ENCODE measurements at regions not wholly inside any gene's neighbourhood (a gene's known extent, or its start where the extent isn't known, plus 50 kb on each side); places are given as distances from the start of the nearest gene placed in this dataset.

GRCh38 chr1:14521622-14522021 lies 76.9 kb upstream of the KAZN start:
- Mint-ChIP-seq H3K27ac (no peak overlapping the region), H3K9me3 (no peaks in the 10 kb centered on the region), H3K4me3 (no peak overlapping the region), H3K36me3 (no peaks in the 10 kb centered on the region), H3K4me1 (no peaks in the 10 kb centered on the region), H3K27me3 (ENCODE audit: low read depth in 3 of 3) (peaks cover 5 to 12% (median 8%) of the 10 kb centered on the region in 3 donors)
- intact Hi-C loops (cut with micrococcal nuclease) = no loop called here
- no peaks in the 10 kb centered on the region for H3K36me3 ChIP-seq (replicated peaks in 1 of 2; ENCODE audit: control insufficient read depth in 1 of 2, insufficient read depth in 2 of 2, low read length in 2 of 2)
- no peak for DNase-seq
- no peaks in the 10 kb centered on the region for H3K27me3 ChIP-seq (ENCODE audit: control insufficient read depth in 2 of 2, insufficient read depth in 2 of 2, low read length in 2 of 2)
- TF ChIP-seq CTCF (IDR thresholded peaks at IDR 0.05) = no peak
- no peaks in the 10 kb centered on the region for H4K20me1 ChIP-seq (ENCODE audit: insufficient read depth, low read length)
- H3K4me1 ChIP-seq (ENCODE audit: control insufficient read depth in 1 of 2, insufficient read depth in 2 of 2, low read length in 2 of 2) = no peaks in the 10 kb centered on the region
- H3K79me2 ChIP-seq (ENCODE audit: insufficient read depth, low read length) = no peaks in the 10 kb centered on the region
- H3K4me2 ChIP-seq (replicated peaks; ENCODE audit: extremely low read depth, low read length, poor library complexity, severe bottlenecking) = no peak overlapping the region
- H3K9ac ChIP-seq (ENCODE audit: insufficient read depth, low read length, poor library complexity, severe bottlenecking) = no peak overlapping the region
- no peak overlapping the region for H3K27ac ChIP-seq (ENCODE audit: low read depth in 1 of 2, low read length in 2 of 2)
- H3K9me3 ChIP-seq (replicated peaks in 1 of 2; ENCODE audit: control insufficient read depth in 1 of 2, insufficient read depth in 1 of 2, low read length in 2 of 2) = no peaks in the 10 kb centered on the region
- H3K4me3 ChIP-seq (replicated peaks in 1 of 3; ENCODE audit: low read depth in 2 of 3, low read length in 3 of 3) = no peak overlapping the region
- no peak overlapping the region for H2AFZ ChIP-seq (ENCODE audit: insufficient read depth, low read depth, low read length, poor library complexity, severe bottlenecking)
- 65% methylated on average over 4 of the region's 6 CpGs for WGBS (ENCODE audit: insufficient coverage)

GRCh38 chr1:14522077-14522925 lies 76.2 kb upstream of the KAZN start:
- H3K9me3 Mint-ChIP-seq = no peaks in the 10 kb centered on the region
- no peak overlapping the region for H3K27ac Mint-ChIP-seq
- no peak overlapping the region for H2AFZ ChIP-seq (ENCODE audit: insufficient read depth, low read depth, low read length, poor library complexity, severe bottlenecking)
- intact Hi-C loops (cut with micrococcal nuclease) = no loop called here
- no peaks in the 10 kb centered on the region for H3K36me3 ChIP-seq (replicated peaks in 1 of 2; ENCODE audit: control insufficient read depth in 1 of 2, insufficient read depth in 2 of 2, low read length in 2 of 2)
- H3K27me3 Mint-ChIP-seq (ENCODE audit: low read depth in 3 of 3) = peaks cover 5 to 14% (median 9%) of the 10 kb centered on the region in 3 donors
- H3K4me3 Mint-ChIP-seq = no peak overlapping the region
- H3K4me1 ChIP-seq (ENCODE audit: control insufficient read depth in 1 of 2, insufficient read depth in 2 of 2, low read length in 2 of 2) = no peaks in the 10 kb centered on the region
- TF ChIP-seq CTCF (IDR thresholded peaks at IDR 0.05) = no peak
- no peaks in the 10 kb centered on the region for H3K9me3 ChIP-seq (replicated peaks in 1 of 2; ENCODE audit: control insufficient read depth in 1 of 2, insufficient read depth in 1 of 2, low read length in 2 of 2)
- no peaks in the 10 kb centered on the region for H3K27me3 ChIP-seq (ENCODE audit: control insufficient read depth in 2 of 2, insufficient read depth in 2 of 2, low read length in 2 of 2)
- no peaks in the 10 kb centered on the region for H3K79me2 ChIP-seq (ENCODE audit: insufficient read depth, low read length)
- H3K9ac ChIP-seq (ENCODE audit: insufficient read depth, low read length, poor library complexity, severe bottlenecking) = no peak overlapping the region
- WGBS (ENCODE audit: insufficient coverage) = 96% methylated on average over 5 of the region's 9 CpGs
- no peak overlapping the region for H3K4me2 ChIP-seq (replicated peaks; ENCODE audit: extremely low read depth, low read length, poor library complexity, severe bottlenecking)
- no peaks in the 10 kb centered on the region for H4K20me1 ChIP-seq (ENCODE audit: insufficient read depth, low read length)
- DNase-seq = no peak
- no peaks in the 10 kb centered on the region for H3K4me1 Mint-ChIP-seq
- no peaks in the 10 kb centered on the region for H3K36me3 Mint-ChIP-seq
- H3K27ac ChIP-seq (ENCODE audit: low read depth in 1 of 2, low read length in 2 of 2) = no peak overlapping the region
- no peak overlapping the region for H3K4me3 ChIP-seq (replicated peaks in 1 of 3; ENCODE audit: low read depth in 2 of 3, low read length in 3 of 3)
